Panc1 (cell line): ENCODE measurements at regions not wholly inside any gene's neighbourhood (a gene's known extent, or its start where the extent isn't known, plus 50 kb on each side); places are given as distances from the start of the nearest gene placed in this dataset.

ENCODE experiments used
- ATAC-seq: fragments of 200-7000 bp; cut with Tn5 transposase; 2 replicates; pipeline ENCODE4 v1.9.1; 2020; ENCODE audit warnings: mild to moderate bottlenecking, moderate library complexity
- BruUV-seq: library from RNA; stranded (reverse); fragments of 400-500 nt; replicated peaks from 2 replicates; lab custom pipeline; 2021; lab: Mats Ljungman, UMichigan
- CTCF ChIA-PET: fragments of 300-600 bp; sonication (Branson Sonifier 250); formaldehyde crosslinking; loops from one replicate; lab custom pipeline; 2022; ENCODE audit warnings: antibody characterized with exemption; lab: Charles Lee
- POLR2A ChIA-PET: fragments of 300-600 bp; sonication (Branson Sonifier 250); formaldehyde crosslinking; loops from one replicate; lab custom pipeline; 2022; ENCODE audit warnings: antibody characterized with exemption; lab: Charles Lee
- DNase-seq: peaks from one replicate; pipeline ENCODE4 v3.0.0-alpha.2; 2010; ENCODE audit warnings: low read depth, low spot score
- H3K27ac ChIP-seq: 2 replicates; pipeline ENCODE4 v1.5.1; 2011; ENCODE audit warnings: mild to moderate bottlenecking, low read length, inconsistent platforms
- H3K27me3 ChIP-seq: fragments of 200-500 bp; sonication (Bioruptor generic); 2 replicates; pipeline ENCODE4 v1.6.0; 2014; ENCODE audit warnings: low read length, inconsistent platforms; ENCODE audit not compliant: control insufficient read depth, insufficient read depth
- H3K36me3 ChIP-seq: fragments of 200-500 bp; sonication (Bioruptor generic); 2 replicates; pipeline ENCODE4 v1.5.1; 2014; ENCODE audit warnings: inconsistent platforms, mild to moderate bottlenecking, low read length, moderate library complexity; ENCODE audit not compliant: control insufficient read depth, insufficient read depth
- H3K4me1 ChIP-seq: 2 replicates; pipeline ENCODE4 v1.5.1; 2011; ENCODE audit warnings: inconsistent platforms, mild to moderate bottlenecking, low read length, moderate library complexity; ENCODE audit not compliant: control insufficient read depth, insufficient read depth
- H3K4me3 ChIP-seq, 2 experiments: 2 replicates each; pipeline ENCODE4 v1.5.1; 2011 to 2012; ENCODE audit warnings: low read depth in 2 of 2, low read length in 2 of 2, mild to moderate bottlenecking in 2 of 2, inconsistent platforms in 1 of 2, moderate library complexity in 1 of 2
- H3K9me3 ChIP-seq: fragments of 200-500 bp; sonication (Bioruptor generic); 2 replicates; pipeline ENCODE4 v1.5.1; 2014; ENCODE audit warnings: low read depth, mild to moderate bottlenecking, inconsistent platforms, low read length, moderate library complexity; ENCODE audit not compliant: control insufficient read depth, insufficient read depth
- POLR2AphosphoS5 ChIP-seq: IDR thresholded peaks from 2 replicates; pipeline ENCODE4 v1.6.1; 2012; ENCODE audit warnings: mild to moderate bottlenecking, low read depth, low read length, moderate library complexity
- SIN3A ChIP-seq: IDR thresholded peaks from 2 replicates; pipeline ENCODE4 v1.6.1; 2012; ENCODE audit warnings: low read depth, mild to moderate bottlenecking, low read length, moderate library complexity, borderline replicate concordance; ENCODE audit not compliant: insufficient read depth
- TCF7L2 ChIP-seq: IDR thresholded peaks from 2 replicates; pipeline ENCODE4 v1.6.1; 2011; ENCODE audit warnings: mild to moderate bottlenecking, low read depth, low read length, inconsistent platforms
- in situ Hi-C: cut with HindIII; loops from 2 replicates; pipeline ENCODE4 v1.10.0; 2016; ENCODE audit warnings: low sequenced_read_pairs, low pct_unique_long_range_greater_than_20kb
- intact Hi-C: fragments of 100-400 bp; cut with micrococcal nuclease; formaldehyde crosslinking; loops from one replicate; pipeline ENCODE4 v1.10.0; 2022; ENCODE audit not compliant: unreplicated experiment
- TF ChIP-seq, protein P1 (sequence below): fragments of 450-650 bp; IDR thresholded peaks from 2 replicates; pipeline ENCODE4 v1.5.1; 2017; ENCODE audit warnings: mild to moderate bottlenecking
- TF ChIP-seq, protein P2 (sequence below), 2 experiments: IDR thresholded peaks; 2 replicates each; pipeline ENCODE4 v1.6.1; 2011 to 2012; ENCODE audit warnings: low read depth in 2 of 2, control low read depth in 1 of 2, low read length in 1 of 2, mild to moderate bottlenecking in 1 of 2, moderate library complexity in 1 of 2; ENCODE audit not compliant: insufficient read depth in 1 of 2

GRCh38 chr12:126617312-126617711 lies 1552.1 kb downstream of the AACS start:
- intact Hi-C loops (loop anchor here (10.0 kb wide), 1 partner anchor 543 kb away; no protein-coding TSS in a partner anchor), in situ Hi-C loops (no loop called here)
- H3K27me3 ChIP-seq = no peaks in the 10 kb centered on the region
- ChIA-PET POLR2A (no interaction called here), CTCF (no interaction called here)
- no peak overlapping the region for H3K4me3 ChIP-seq
- 0 out of 2 replicates have a peak, but pooled peaks cover 2% of the 10 kb centered on the region for H3K9me3 ChIP-seq
- H3K4me1 ChIP-seq = no peaks in the 10 kb centered on the region
- H3K27ac ChIP-seq = no peak overlapping the region
- ATAC-seq = no peak
- no peaks in the 10 kb centered on the region for H3K36me3 ChIP-seq
- TF ChIP-seq SIN3A = no peak
- TF ChIP-seq, protein P1, sequence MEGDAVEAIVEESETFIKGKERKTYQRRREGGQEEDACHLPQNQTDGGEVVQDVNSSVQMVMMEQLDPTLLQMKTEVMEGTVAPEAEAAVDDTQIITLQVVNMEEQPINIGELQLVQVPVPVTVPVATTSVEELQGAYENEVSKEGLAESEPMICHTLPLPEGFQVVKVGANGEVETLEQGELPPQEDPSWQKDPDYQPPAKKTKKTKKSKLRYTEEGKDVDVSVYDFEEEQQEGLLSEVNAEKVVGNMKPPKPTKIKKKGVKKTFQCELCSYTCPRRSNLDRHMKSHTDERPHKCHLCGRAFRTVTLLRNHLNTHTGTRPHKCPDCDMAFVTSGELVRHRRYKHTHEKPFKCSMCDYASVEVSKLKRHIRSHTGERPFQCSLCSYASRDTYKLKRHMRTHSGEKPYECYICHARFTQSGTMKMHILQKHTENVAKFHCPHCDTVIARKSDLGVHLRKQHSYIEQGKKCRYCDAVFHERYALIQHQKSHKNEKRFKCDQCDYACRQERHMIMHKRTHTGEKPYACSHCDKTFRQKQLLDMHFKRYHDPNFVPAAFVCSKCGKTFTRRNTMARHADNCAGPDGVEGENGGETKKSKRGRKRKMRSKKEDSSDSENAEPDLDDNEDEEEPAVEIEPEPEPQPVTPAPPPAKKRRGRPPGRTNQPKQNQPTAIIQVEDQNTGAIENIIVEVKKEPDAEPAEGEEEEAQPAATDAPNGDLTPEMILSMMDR = peak; percentile 72
- BruUV-seq = no TSS peak
- no peak for DNase-seq

- Histone ChIP-seq H3K9me3 (no peaks in the 10 kb centered on the region), H3K36me3 (no peaks in the 10 kb centered on the region; the same call in 1 of the 2 replicates), H3K4me1 (no peaks in the 10 kb centered on the region), H3K27me3 (no peaks in the 10 kb centered on the region), H3K27ac (no peak overlapping the region), H3K4me3 (no peak overlapping the region)
- BruUV-seq = no TSS peak
- intact Hi-C loops (no loop called here), in situ Hi-C loops (no loop called here)
- ATAC-seq = no peak
- CTCF ChIA-PET = no interaction called here
- TF ChIP-seq, protein P1 = no peak
- TF ChIP-seq, protein P2, sequence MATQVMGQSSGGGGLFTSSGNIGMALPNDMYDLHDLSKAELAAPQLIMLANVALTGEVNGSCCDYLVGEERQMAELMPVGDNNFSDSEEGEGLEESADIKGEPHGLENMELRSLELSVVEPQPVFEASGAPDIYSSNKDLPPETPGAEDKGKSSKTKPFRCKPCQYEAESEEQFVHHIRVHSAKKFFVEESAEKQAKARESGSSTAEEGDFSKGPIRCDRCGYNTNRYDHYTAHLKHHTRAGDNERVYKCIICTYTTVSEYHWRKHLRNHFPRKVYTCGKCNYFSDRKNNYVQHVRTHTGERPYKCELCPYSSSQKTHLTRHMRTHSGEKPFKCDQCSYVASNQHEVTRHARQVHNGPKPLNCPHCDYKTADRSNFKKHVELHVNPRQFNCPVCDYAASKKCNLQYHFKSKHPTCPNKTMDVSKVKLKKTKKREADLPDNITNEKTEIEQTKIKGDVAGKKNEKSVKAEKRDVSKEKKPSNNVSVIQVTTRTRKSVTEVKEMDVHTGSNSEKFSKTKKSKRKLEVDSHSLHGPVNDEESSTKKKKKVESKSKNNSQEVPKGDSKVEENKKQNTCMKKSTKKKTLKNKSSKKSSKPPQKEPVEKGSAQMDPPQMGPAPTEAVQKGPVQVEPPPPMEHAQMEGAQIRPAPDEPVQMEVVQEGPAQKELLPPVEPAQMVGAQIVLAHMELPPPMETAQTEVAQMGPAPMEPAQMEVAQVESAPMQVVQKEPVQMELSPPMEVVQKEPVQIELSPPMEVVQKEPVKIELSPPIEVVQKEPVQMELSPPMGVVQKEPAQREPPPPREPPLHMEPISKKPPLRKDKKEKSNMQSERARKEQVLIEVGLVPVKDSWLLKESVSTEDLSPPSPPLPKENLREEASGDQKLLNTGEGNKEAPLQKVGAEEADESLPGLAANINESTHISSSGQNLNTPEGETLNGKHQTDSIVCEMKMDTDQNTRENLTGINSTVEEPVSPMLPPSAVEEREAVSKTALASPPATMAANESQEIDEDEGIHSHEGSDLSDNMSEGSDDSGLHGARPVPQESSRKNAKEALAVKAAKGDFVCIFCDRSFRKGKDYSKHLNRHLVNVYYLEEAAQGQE (IDR thresholded peaks at IDR 0.05; ENCODE audit: insufficient read depth in 1 of 2, low read depth in 2 of 2, low read length in 1 of 2) = no peak
- TF ChIP-seq POLR2AphosphoS5 (no peak), SIN3A (no peak), TCF7L2 (no peak)
- no peak for DNase-seq
- POLR2A ChIA-PET = no interaction called here
Measured at GRCh38 chr12:126627596-126627995, 1562.4 kb downstream of the AACS start.

GRCh38 chr12:126636821-126637220 lies 1571.6 kb downstream of the AACS start:
- Histone ChIP-seq H3K27ac (no peak overlapping the region), H3K27me3 (no peaks in the 10 kb centered on the region), H3K4me1 (no peaks in the 10 kb centered on the region), H3K36me3 (no peaks in the 10 kb centered on the region), H3K4me3 (no peak overlapping the region), H3K9me3 (no peaks in the 10 kb centered on the region)
- ATAC-seq (no peak), DNase-seq (no peak)
- CTCF ChIA-PET = no interaction called here
- BruUV-seq = no TSS peak
- intact Hi-C loops = no loop called here
- POLR2A ChIA-PET = no interaction called here
- TF ChIP-seq TCF7L2 (no peak), SIN3A (no peak)
- in situ Hi-C loops = no loop called here
